GM08714 (cell line): ENCODE measurements at regions not wholly inside any gene's neighbourhood (a gene's known extent, or its start where the extent isn't known, plus 50 kb on each side); places are given as distances from the start of the nearest gene placed in this dataset.
"Not testable (repeated sequence)": the region's sequence is repeated elsewhere in the genome, so short reads cannot be mapped to it uniquely, and the experiment has no call there.

Experiments
- H3K4me3 ChIP-seq: fragments of 200-500 bp; sonication (Bioruptor generic); 2 replicates; pipeline ENCODE4 v1.5.1; 2014; ENCODE audit warnings: mild to moderate bottlenecking, low read length, inconsistent platforms
- ZNF274 ChIP-seq: IDR thresholded peaks from 2 replicates; pipeline ENCODE4 v1.6.1; 2012; ENCODE audit warnings: mild to moderate bottlenecking, low read depth, low read length

DNA sequence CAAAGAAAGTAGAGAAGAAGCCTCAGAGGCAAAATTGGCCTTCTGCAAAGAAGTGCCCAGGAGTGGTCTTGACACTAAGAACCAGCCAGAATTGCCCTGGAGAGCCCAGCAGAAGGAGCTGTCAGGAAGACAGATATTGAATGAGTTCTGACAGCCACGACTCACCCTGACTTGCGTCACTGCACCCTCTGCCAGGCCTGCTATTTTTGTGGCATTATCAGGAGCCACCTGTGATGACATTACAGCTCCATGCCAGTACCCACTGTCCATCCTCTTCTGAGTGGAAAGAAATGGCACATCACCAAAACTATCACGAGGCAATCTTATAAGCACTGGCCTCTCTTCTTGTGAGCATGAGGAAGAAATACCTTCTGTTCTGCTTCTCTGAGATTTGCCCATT is 67.7 kb downstream of the SMIM20 start:
- no peak for TF ChIP-seq ZNF274
- no peak overlapping the region for H3K4me3 ChIP-seq

- no peak overlapping the region for H3K4me3 ChIP-seq
- no peak for TF ChIP-seq ZNF274
These were observed 68.9 kb downstream of the SMIM20 start for GRCh38 chr4:25982962-25983361.

DNA sequence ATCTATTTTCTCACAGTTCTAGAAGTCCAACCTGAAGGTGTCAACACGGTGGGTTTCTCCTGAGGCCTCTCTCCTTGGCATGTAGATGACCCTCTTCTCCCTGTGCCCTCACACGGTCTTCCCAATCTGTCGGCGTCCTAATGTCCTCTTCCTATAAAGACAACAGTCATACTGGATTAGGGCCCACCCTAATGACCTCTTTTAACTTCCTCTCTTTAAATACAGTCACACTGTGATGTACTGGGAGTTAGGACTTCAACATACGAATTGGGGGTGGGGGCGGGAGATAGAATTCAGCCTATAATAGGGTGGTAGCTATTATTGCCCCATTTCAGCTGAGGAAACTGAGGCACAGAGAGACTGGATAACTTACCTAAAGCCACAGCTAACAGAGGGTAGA is 70.2 kb downstream of the SMIM20 start:
- TF ChIP-seq ZNF274 = no peak

GRCh38 chr4:25984796-25985195 is 70.8 kb downstream of the SMIM20 start:
- no peak for TF ChIP-seq ZNF274
- H3K4me3 ChIP-seq = no peak overlapping the region

More for the DNA sequence above, 70.2 kb downstream of the SMIM20 start:
- H3K4me3 ChIP-seq = no peak overlapping the region

DNA sequence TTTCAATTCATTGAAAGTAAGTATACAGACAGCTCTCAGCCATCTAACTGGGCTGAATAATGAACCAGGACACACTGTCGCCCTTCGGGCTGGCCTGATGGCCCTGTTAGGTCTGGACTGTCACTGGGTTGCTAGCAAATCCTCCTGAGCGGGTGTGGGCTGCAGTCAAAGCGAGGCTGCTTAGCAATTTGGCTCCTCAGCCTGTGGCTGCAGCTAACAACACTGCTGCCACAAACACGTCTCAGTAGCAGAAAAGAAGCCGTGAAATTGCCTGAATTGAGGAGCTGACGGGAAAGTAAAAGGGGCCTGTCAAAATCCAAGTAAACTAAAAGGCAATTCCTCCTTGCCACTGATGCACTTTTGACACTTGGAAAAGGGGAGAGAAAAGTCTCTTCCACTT is 72.8 kb downstream of the SMIM20 start:
- no peak overlapping the region for H3K4me3 ChIP-seq
- TF ChIP-seq ZNF274 = no peak

DNA sequence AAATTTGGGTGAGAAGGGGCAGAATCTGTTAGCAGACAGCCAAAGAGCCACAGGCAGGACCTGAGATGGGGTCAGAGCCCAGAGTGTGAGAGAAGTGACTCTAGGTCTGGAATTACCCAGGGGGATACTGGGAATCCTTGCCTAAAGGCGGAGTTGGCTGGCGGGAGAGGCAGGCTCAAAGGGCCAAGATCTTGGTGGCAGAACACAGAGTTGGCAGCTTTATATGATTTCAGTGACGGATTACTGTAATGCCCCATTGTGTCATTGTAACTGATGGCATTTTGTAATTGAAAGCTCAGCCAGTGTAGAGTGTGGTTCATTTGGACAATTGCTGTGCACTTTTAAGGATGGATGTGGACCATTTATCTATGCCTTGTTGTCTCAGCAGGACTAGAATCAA is 77.3 kb downstream of the SMIM20 start:
- TF ChIP-seq ZNF274 = no peak
- H3K4me3 ChIP-seq = no peak overlapping the region

- H3K4me3 ChIP-seq = no peak overlapping the region
- TF ChIP-seq ZNF274 = no peak
These were observed 79.6 kb downstream of the SMIM20 start for GRCh38 chr4:25993395-25994185.

GRCh38 chr4:25994577-25994976 is 80.6 kb downstream of the SMIM20 start:
- H3K4me3 ChIP-seq = not testable (repeated sequence)

DNA sequence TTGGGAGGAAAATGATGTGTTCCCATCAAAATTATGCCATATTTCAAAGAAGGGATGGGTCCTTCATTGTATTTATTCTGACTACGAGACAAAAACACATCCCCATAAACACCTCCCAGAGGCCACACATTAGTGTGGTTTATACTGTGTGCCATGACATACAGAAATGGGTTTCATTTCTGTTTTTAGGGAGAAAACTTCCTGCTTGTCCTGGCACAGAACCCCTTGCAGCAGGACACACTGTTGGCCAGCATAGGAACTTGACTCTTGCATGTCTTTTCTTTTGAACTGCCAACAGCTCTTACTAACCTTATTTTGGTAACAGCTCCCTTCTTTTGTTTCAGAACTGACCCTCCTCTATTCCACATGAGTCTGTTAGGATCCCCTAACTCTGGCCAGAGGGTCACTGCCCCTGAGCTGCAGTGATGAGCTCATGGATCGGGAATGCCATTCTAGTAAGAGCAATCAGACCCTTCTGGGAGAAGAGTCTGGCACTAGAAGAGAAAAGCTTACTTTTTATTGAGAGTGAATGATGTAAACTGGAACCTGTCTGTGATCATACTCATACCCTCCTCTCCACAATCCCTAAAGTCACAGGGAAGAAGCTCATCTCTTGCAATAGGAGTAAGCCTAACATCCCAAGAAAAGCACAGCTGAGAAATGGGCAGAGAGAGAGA is 86.4 kb downstream of the SMIM20 start:
- H3K4me3 ChIP-seq = no peak overlapping the region
- TF ChIP-seq ZNF274 = no peak

DNA sequence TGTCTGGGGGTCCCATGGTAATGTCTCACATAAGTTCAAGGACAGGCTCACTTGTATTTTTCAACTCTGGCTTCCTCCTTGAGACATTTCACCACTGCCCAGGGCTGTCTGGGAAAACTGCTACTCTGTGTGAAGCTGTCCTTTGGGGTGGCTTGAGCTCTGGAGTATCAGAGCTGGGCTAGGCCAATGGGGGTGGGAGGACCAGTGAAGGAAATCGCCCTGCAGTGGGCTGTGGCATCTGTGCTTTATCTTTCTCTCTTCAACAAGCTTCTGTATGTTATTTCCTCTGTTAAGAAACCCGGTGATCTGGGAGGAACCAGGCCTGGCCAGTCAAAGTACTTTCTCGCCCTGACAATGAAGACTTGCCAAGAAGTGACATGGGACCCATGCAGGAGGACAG is 87.4 kb downstream of the SMIM20 start:
- no peak for TF ChIP-seq ZNF274
- H3K4me3 ChIP-seq = no peak overlapping the region

- TF ChIP-seq ZNF274 = no peak
- no peak overlapping the region for H3K4me3 ChIP-seq
These were observed 87.8 kb downstream of the SMIM20 start for GRCh38 chr4:26001816-26002215.

DNA sequence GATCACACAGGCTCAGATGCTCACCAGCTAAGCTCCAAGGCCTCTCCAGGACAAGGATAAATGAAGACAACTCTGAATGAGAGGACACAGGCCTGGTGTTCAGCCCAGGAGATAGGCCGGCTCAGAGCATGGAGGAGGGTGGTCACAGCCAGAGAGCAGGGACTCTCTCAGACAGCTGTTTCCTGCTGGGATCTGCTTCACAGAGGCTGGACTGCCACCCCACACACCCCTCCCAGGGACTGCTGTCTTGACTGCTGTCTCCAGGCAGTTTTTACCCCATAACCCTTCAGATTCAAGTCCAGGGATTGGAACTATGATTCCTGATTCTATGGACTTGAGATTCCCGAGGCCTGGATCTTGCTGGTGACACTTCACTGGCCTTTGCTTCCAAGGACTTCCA is 89.0 kb downstream of the SMIM20 start:
- no peak for TF ChIP-seq ZNF274
- no peak overlapping the region for H3K4me3 ChIP-seq

DNA sequence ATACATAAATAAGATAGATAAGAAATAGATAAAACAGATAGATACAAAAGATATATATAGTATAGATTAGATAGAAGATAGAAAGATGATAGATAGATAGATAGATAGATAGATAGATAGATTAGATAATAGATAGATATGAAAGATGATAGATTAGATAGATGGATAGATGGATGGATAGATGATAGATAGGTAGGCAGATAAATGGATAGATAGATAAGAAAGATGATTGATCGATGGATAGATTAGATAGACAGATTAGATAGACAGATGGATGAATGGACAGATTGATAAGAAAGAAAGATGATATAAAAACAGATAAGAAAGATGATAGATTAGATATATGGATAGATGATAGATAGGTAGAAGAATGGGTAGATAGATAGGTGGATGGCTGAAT is 90.3 kb downstream of the SMIM20 start:
- no peak overlapping the region for H3K4me3 ChIP-seq
- TF ChIP-seq ZNF274 = no peak

GRCh38 chr4:26005764-26006163 is 91.7 kb downstream of the SMIM20 start:
- no peak for TF ChIP-seq ZNF274
- no peak overlapping the region for H3K4me3 ChIP-seq

DNA sequence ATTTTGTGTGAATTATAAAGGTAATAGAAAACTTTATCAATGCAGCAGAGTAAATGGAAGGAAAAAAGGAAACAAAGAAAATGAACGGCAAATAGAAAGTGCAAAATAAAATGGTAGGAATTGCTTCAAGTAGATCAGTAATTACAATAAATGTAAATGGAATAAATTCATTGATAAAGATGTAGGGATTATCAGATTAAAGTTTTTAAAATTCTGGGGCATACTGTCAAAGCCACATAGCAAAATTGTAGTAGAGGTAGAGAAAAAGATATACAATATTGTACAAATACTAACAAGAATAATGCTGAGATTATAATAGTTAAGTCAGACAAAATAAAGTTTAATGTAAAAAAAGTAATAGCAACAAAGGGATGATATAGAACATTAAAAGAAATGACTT is 94.7 kb downstream of the SMIM20 start:
- no peak for TF ChIP-seq ZNF274

More for the DNA sequence above, 94.7 kb downstream of the SMIM20 start:
- no peak overlapping the region for H3K4me3 ChIP-seq
